Right renal cortex interstitium (tissue), 3 donors: ENCODE measurements at regions not wholly inside any gene's neighbourhood (a gene's known extent, or its start where the extent isn't known, plus 50 kb on each side); places are given as distances from the start of the nearest gene placed in this dataset.
A peak's percentile ranks its signal among the peaks of the same experiment; 100 is the strongest.

Experiments used
- DNase-seq, 3 donors: peaks; one replicate each; pipeline ENCODE4 v3.0.0-alpha.2; 2013; ENCODE audit warnings: low read depth in 3 of 3, low spot score in 2 of 3

- no peak for DNase-seq
These were observed 1439.8 kb upstream of the ALCAM start for GRCh38 chr3:103926936-103927335.

DNA sequence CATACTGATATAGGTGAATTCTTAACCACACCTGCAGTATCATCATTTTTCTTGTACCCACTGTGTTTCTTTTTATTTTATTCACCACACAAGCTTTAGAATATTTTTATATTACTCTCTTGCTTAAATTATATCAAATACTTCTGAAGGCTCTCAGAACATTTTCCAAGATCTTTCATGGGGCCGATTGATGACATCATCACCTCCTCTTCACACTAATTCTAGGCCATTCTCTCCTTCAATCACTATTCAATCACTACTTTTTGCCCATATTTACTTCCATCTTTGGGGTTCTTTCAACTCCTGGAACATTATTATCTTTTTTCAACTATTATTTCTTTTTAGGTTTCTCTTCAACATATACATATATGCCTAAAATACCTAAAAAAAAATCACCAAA, 1438.8 kb upstream of the ALCAM start:
- no peak for DNase-seq

GRCh38 chr3:103937094-103937493, 1429.6 kb upstream of the ALCAM start:
- no peak for DNase-seq

- no peak for DNase-seq
These were observed 1419.6 kb upstream of the ALCAM start for GRCh38 chr3:103947062-103947461.

DNA sequence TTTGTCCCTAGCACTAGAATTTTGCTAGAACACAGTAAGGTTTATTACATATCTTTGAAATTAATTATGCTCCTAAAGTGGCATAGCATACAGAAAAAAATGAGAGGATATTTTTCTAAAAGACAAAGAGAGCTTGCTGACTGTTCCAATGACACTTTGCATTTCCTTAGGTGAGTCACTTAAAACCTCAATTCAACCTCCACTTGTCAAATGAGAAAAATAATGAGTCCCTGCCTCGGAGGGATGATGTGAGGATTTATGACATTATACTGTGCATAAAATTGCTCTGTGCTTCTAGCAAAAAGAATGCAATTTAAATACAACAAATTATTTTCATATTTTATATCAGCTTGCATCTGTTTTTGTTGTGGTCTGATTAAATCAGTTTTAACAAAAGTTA, 1417.0 kb upstream of the ALCAM start:
- DNase-seq: no peak

GRCh38 chr3:103950676-103951075, 1416.0 kb upstream of the ALCAM start:
- DNase-seq: no peak

DNA sequence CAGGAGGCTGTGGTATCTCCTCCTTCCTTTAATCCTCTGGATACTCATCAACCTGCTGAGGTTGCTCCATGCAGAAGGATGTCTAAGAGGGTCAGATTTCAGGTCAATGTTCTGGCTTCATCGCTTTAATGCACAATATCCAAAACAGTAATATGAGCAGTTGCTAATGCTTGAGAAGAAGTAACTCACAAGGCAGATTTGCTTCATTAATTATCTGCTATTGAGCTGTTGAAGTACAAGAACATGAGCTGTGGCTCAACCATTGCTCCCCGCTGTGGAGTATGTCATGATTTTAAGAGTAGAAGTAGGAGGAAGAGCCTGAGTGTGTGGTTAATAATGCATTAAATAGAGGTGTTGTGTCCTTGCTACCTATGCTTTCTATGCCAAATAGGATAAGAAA, 1412.9 kb upstream of the ALCAM start:
- peak in 1 of 3 donors; percentile 16 for DNase-seq

DNA sequence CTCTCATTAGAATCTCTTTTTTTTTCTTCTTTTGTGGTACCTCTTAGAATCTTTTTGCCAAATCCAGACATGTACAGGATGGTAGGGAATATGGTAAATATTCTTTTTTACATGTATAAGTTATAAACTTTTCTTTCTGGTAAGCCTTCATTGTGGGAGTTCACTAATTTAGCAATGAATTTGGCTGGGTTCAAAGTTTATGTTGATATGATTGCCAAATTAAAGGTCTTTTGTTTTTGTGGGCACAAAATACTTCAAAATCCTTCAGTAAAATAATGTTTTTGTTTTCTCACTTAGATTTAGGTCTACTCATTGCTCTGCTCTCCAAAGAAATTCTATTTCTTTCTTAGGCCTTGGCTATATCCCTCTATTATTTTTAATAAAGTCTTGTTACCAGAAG, 1405.9 kb upstream of the ALCAM start:
- no peak for DNase-seq

GRCh38 chr3:103963599-103963998, 1403.1 kb upstream of the ALCAM start:
- no peak for DNase-seq

DNA sequence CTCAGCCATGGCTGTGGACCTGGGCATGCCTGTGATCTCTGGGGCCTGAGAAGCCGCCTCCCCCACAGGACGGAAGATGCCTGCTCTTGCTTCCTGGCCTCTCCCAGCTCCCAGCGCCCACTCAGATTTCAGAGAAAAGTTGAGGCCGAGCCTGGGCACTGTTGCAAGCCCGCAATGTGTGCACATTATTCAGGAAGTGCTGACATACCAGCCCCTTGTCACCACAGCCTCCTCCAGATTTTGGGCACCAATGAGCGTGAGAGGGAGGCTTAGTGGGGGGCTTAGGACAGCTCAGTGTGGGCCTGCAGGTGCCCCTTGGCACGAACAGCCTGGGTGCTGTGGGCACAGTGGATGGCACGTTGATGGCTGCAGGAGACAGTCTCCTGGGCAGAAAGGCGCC, 1400.9 kb upstream of the ALCAM start:
- no peak for DNase-seq

DNA sequence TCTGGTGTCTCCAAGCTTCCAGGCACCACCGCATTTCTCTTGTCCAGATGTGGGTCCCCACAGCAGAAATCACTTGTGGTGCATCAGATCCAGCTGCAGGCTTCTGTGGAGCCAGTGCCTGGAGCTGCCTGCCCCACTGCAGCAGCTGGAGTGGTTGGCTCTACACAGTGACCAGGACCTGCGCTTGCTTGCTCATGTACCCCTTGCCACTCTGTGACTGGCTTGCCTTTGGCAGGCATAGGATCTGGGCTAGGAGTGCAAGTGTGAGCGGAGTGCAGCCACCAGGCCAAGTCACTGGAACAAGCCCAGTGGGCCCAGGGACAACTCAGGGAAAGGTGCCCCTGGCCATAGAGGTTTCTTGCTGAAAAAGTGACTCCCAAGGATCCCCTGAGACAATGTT, 1400.0 kb upstream of the ALCAM start:
- no peak for DNase-seq

GRCh38 chr3:103968131-103968530, 1398.6 kb upstream of the ALCAM start:
- no peak for DNase-seq

- DNase-seq: no peak
These were observed 1398.0 kb upstream of the ALCAM start for GRCh38 chr3:103968751-103969150.

DNA sequence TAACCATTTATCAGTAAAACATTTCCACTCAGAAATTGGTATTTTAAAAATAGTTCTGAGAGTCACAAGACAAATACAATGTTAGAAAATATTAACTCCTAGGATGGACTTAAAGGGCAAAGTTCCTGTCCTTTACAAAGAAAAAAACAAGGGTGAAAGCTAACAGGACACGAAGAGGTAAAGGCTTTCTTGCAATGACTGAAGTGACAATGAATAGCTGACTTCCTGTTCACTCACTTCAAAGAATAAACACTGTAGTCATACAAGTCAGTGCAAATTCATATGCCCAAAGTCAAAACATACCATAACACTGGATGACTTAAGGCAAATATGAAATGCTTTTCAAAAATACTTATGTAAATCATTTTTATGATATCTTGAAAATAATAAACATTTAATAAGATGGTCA, 1389.8 kb upstream of the ALCAM start:
- DNase-seq: no peak

GRCh38 chr3:103977417-103977816, 1389.3 kb upstream of the ALCAM start:
- no peak for DNase-seq

DNA sequence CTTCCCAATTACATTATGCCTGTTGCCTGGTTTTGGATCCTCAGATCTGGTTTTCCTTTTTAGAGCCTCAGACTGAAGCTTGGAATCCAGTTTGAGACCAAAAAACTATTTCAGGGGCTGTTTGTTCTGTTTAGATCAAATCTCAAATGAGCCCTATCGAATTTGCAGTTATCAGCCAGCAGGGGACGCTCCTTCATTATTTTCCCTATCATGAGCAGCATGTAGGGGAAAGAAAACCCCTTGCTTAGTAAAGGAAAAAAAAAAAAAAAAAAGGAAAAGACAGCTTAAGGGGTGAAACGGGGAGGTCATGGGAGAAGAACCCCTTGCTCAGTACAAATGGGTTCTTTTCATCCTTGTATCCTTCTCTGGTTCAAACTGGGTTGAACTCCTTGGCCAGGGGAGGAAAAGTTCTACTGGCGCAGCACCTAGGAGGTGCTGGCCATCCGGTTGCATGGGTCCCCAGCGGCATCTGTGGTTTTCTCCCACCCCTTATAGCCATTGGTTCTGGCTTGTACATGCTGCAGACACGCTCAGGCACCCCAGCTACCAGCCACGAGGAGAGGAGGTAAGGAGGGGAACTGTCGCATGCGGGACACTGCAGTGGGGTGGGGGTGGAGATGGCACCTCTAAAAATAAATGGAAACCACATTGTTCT, 1375.1 kb upstream of the ALCAM start:
- no peak for DNase-seq

DNA sequence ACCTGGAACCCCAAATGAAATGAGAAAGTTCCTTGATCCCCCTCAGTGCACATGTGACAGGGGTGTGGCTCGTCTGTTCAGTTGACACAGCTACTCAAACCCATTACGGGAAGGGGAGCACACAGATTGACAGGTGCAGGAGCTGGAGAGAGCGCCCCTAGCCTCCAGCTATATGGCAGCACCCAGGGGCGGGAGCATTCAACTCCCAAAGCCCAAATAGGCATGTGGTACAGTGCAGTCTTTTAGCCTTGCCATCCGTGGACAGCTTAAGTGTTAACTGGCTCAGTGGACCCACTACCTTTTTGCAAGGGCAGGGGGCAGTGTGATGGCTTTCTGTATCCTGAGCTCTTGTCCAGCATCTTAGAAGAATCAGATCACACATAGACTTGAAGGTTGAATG, 1374.2 kb upstream of the ALCAM start:
- no peak for DNase-seq

DNA sequence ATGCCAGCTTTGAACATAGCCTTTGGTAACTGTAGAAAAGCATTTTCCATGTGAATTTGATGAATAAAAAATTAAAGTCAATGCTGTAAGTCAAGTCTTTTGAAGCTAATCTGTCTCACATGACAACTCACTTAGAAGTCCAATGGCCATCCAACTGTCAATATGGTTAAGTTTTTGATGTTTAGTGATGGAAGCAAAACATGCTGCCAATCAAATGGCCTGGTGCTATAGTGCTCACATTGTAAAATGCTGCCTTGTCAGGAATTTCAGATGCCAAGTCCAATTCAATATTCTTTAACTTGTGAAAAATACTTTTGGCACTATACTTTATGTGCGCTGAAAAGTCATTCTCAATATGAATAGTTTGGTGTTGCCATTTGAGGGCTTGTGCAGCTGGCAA, 1361.8 kb upstream of the ALCAM start:
- DNase-seq: no peak

DNA sequence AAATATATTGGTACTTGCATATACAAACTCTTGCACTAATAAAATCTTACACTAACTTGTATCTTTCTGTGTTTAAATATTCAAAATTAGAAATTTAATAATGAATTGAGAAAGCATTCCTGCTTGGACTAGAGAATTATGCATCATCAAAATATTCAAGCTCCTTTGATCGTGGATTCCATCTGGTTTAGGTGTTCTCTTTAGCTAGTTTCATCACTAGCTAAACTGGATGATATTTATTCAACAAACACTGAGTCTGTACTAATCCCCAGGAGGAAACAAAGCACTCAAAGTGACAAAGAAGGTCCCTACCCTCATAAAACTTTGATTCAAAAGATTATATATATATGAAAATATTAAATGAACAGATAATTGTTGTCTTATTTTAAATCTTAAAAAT, 1360.9 kb upstream of the ALCAM start:
- no peak for DNase-seq

DNA sequence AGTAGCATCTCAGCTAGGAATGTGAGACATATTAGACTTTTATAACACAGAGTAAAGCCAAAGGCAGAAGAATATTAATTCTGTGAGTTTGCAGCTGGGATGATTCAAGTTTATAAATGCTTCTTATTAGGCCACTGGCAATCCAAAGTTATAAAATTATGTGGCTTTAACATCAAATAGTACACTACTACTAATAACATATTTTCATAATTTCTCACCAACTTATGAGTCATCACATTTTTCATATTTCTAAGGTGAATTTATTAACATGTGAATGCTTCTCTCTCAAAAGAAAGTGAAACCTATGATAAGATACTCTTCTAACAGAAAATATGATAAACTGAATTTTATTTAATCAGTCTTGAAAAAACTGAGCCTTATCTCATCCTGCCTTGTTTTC, 1348.2 kb upstream of the ALCAM start:
- DNase-seq: no peak

DNA sequence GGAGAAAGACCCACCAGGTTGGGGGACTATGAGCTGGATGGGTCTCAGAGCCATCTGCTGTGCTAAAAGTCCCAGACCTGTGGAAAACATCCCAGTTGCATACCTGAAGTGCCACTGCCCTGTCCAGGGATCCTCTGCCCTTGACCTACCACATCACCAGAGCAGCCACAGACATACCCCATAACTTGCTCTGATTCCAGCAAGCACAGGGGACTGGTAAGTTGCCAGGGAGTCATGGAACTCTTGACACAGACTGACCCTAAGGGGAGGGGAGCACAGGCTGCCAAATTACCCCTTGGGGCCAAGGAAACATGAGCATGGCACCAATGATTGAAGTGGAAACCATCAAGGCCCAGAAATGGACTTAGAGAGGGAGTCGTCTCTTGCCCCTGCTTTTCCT, 1335.1 kb upstream of the ALCAM start:
- DNase-seq: no peak

- no peak for DNase-seq
These were observed 1334.4 kb upstream of the ALCAM start for GRCh38 chr3:104032283-104032682.

GRCh38 chr3:104040896-104041295, 1325.8 kb upstream of the ALCAM start:
- no peak for DNase-seq
